HFFc6 (cell line): ENCODE measurements at regions not wholly inside any gene's neighbourhood (a gene's known extent, or its start where the extent isn't known, plus 50 kb on each side); places are given as distances from the start of the nearest gene placed in this dataset.

Source experiments
- DNase-seq: peaks from one replicate; pipeline ENCODE4 v3.0.0-alpha.2; 2018
- H3K27ac Mint-ChIP-seq: 2 replicates; pipeline ENCODE4 v1.8.0; 2020; ENCODE audit warnings: mild to moderate bottlenecking, mixed read lengths
- H3K27me3 Mint-ChIP-seq: 2 replicates; pipeline ENCODE4 v1.8.0; 2021; ENCODE audit warnings: mild to moderate bottlenecking, moderate library complexity, mixed read lengths; ENCODE audit not compliant: insufficient read depth
- H3K36me3 Mint-ChIP-seq: 2 replicates; pipeline ENCODE4 v1.8.0; 2021; ENCODE audit warnings: low read depth, mixed read lengths
- H3K4me1 Mint-ChIP-seq: 2 replicates; pipeline ENCODE4 v1.8.0; 2020; ENCODE audit warnings: low read depth, mixed read lengths
- H3K4me3 Mint-ChIP-seq: 2 replicates; pipeline ENCODE4 v1.8.0; 2020; ENCODE audit warnings: mild to moderate bottlenecking, moderate library complexity, mixed read lengths
- H3K9me3 Mint-ChIP-seq: 2 replicates; pipeline ENCODE4 v1.8.0; 2020; ENCODE audit warnings: mild to moderate bottlenecking, mixed read lengths
- TF ChIP-seq, protein P1 (sequence below): fragments of 200-600 bp; sonication (generic); IDR thresholded peaks from 2 replicates; pipeline ENCODE4 v1.5.0; 2021; ENCODE audit warnings: antibody characterized with exemption, mild to moderate bottlenecking

GRCh38 chr1:18561967-18562366 is 68.7 kb upstream of the PAX7 start:
- no peaks in the 10 kb centered on the region for H3K9me3 Mint-ChIP-seq
- H3K4me1 Mint-ChIP-seq, result no peaks in the 10 kb centered on the region
- no peak overlapping the region for H3K4me3 Mint-ChIP-seq
- H3K27me3 Mint-ChIP-seq, result peaks cover 22% of the 10 kb centered on the region
- TF ChIP-seq, protein P1, sequence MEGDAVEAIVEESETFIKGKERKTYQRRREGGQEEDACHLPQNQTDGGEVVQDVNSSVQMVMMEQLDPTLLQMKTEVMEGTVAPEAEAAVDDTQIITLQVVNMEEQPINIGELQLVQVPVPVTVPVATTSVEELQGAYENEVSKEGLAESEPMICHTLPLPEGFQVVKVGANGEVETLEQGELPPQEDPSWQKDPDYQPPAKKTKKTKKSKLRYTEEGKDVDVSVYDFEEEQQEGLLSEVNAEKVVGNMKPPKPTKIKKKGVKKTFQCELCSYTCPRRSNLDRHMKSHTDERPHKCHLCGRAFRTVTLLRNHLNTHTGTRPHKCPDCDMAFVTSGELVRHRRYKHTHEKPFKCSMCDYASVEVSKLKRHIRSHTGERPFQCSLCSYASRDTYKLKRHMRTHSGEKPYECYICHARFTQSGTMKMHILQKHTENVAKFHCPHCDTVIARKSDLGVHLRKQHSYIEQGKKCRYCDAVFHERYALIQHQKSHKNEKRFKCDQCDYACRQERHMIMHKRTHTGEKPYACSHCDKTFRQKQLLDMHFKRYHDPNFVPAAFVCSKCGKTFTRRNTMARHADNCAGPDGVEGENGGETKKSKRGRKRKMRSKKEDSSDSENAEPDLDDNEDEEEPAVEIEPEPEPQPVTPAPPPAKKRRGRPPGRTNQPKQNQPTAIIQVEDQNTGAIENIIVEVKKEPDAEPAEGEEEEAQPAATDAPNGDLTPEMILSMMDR, result no peak
- no peak overlapping the region for H3K27ac Mint-ChIP-seq
- no peaks in the 10 kb centered on the region for H3K36me3 Mint-ChIP-seq
- no peak for DNase-seq

- Mint-ChIP-seq H3K27me3 (peaks cover 11% of the 10 kb centered on the region), H3K9me3 (no peaks in the 10 kb centered on the region), H3K36me3 (no peaks in the 10 kb centered on the region), H3K4me1 (no peaks in the 10 kb centered on the region), H3K4me3 (no peak overlapping the region), H3K27ac (no peak overlapping the region)
- TF ChIP-seq, protein P1, result no peak
- DNase-seq, result no peak
These were observed 66.0 kb upstream of the PAX7 start for GRCh38 chr1:18564676-18565075.

GRCh38 chr1:18565321-18565720 is 65.3 kb upstream of the PAX7 start:
- peaks cover 9% of the 10 kb centered on the region for H3K27me3 Mint-ChIP-seq

DNA sequence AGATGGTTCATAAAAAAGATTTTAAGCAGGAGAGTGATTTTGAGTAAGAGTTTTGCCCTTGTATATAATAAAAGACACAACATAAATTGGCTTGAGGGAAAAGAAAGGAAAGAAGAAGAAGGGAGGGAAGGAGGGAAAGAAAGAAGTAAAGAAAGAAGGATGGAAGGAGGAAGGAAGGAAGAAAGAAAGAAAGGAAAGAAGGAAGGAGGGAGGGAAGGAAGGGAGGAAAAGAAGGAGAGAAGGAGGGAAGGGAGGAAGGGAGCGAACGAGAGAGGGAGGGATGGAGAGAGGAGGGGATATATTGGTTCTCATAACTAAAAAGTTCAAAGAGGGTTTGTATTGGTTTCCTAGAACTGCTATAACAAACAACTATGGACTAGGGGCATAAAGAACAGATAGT is 62.2 kb upstream of the PAX7 start:
- no peaks in the 10 kb centered on the region for H3K9me3 Mint-ChIP-seq
- TF ChIP-seq, protein P1, result no peak
- H3K36me3 Mint-ChIP-seq, result no peaks in the 10 kb centered on the region
- H3K4me3 Mint-ChIP-seq, result no peak overlapping the region
- H3K4me1 Mint-ChIP-seq, result no peaks in the 10 kb centered on the region
- H3K27ac Mint-ChIP-seq, result no peak overlapping the region
- no peak for DNase-seq
- peaks cover 7% of the 10 kb centered on the region for H3K27me3 Mint-ChIP-seq

More at GRCh38 chr1:18565321-18565720, 65.3 kb upstream of the PAX7 start:
- no peaks in the 10 kb centered on the region for H3K4me1 Mint-ChIP-seq
- no peak for DNase-seq
- no peak overlapping the region for H3K27ac Mint-ChIP-seq
- TF ChIP-seq, protein P1, result no peak
- H3K36me3 Mint-ChIP-seq, result no peaks in the 10 kb centered on the region
- H3K9me3 Mint-ChIP-seq, result no peaks in the 10 kb centered on the region
- H3K4me3 Mint-ChIP-seq, result no peak overlapping the region

- H3K4me1 Mint-ChIP-seq, result no peaks in the 10 kb centered on the region
- peaks cover 4% of the 10 kb centered on the region for H3K27me3 Mint-ChIP-seq
- H3K9me3 Mint-ChIP-seq, result no peaks in the 10 kb centered on the region
- H3K4me3 Mint-ChIP-seq, result no peak overlapping the region
- H3K27ac Mint-ChIP-seq, result no peak overlapping the region
- no peaks in the 10 kb centered on the region for H3K36me3 Mint-ChIP-seq
- TF ChIP-seq, protein P1, result no peak
- DNase-seq, result no peak
These were observed 61.4 kb upstream of the PAX7 start for GRCh38 chr1:18569251-18569650.
